ENCODE measurements at regions not wholly inside any gene's neighbourhood (a gene's known extent, or its start where the extent isn't known, plus 50 kb on each side); places are given as distances from the start of the nearest gene placed in this dataset.

GRCh38 chr7:41431671-41432070, 271.2 kb downstream of the INHBA start:
- no peak for DNase-seq (ENCODE audit: low read depth, low spot score)
- TF ChIP-seq CTCF (conservative IDR thresholded peaks at IDR 0.05), result no peak
- Mint-ChIP-seq H3K27me3 (ENCODE audit: low read depth) (peaks cover 2% of the 10 kb centered on the region), H3K9me3 (peaks cover 12% of the 10 kb centered on the region), H3K4me3 (no peak overlapping the region), H3K4me1 (no peaks in the 10 kb centered on the region), H3K27ac (ENCODE audit: unreplicated experiment) (no peak overlapping the region), H3K36me3 (ENCODE audit: low read depth) (no peaks in the 10 kb centered on the region)

GRCh38 chr7:41428381-41428780, 274.5 kb downstream of the INHBA start:
- peaks cover 2% of the 10 kb centered on the region for H3K9me3 Mint-ChIP-seq
- H3K27ac Mint-ChIP-seq (ENCODE audit: unreplicated experiment), result no peak overlapping the region
- no peak for DNase-seq (ENCODE audit: low read depth, low spot score)
- H3K36me3 Mint-ChIP-seq (ENCODE audit: low read depth), result no peaks in the 10 kb centered on the region
- no peak overlapping the region for H3K4me3 Mint-ChIP-seq
- H3K4me1 Mint-ChIP-seq, result no peaks in the 10 kb centered on the region
- H3K27me3 Mint-ChIP-seq (ENCODE audit: low read depth), result peaks cover 2% of the 10 kb centered on the region
- TF ChIP-seq CTCF (conservative IDR thresholded peaks at IDR 0.05), result no peak

GRCh38 chr7:41425926-41426325, 277.0 kb downstream of the INHBA start:
- DNase-seq (ENCODE audit: low read depth, low spot score), result no peak
- Mint-ChIP-seq H3K36me3 (ENCODE audit: low read depth) (no peaks in the 10 kb centered on the region), H3K27me3 (ENCODE audit: low read depth) (peaks cover 2% of the 10 kb centered on the region), H3K4me3 (no peak overlapping the region), H3K4me1 (no peaks in the 10 kb centered on the region), H3K9me3 (no peaks in the 10 kb centered on the region), H3K27ac (ENCODE audit: unreplicated experiment) (no peak overlapping the region)
- no peak for TF ChIP-seq CTCF (conservative IDR thresholded peaks at IDR 0.05)

- Mint-ChIP-seq H3K27ac (ENCODE audit: unreplicated experiment) (no peak overlapping the region), H3K27me3 (ENCODE audit: low read depth) (no peaks in the 10 kb centered on the region), H3K9me3 (no peaks in the 10 kb centered on the region), H3K36me3 (ENCODE audit: low read depth) (no peaks in the 10 kb centered on the region), H3K4me1 (no peaks in the 10 kb centered on the region), H3K4me3 (no peak overlapping the region)
- no peak for TF ChIP-seq CTCF (conservative IDR thresholded peaks at IDR 0.05)
- DNase-seq (ENCODE audit: low read depth, low spot score), result no peak
Measured at GRCh38 chr7:41421056-41421455, 281.8 kb downstream of the INHBA start.

GRCh38 chr7:41420421-41420820, 282.5 kb downstream of the INHBA start:
- no peak for TF ChIP-seq CTCF (conservative IDR thresholded peaks at IDR 0.05)
- Mint-ChIP-seq H3K4me1 (no peaks in the 10 kb centered on the region), H3K9me3 (no peaks in the 10 kb centered on the region), H3K36me3 (ENCODE audit: low read depth) (no peaks in the 10 kb centered on the region), H3K4me3 (no peak overlapping the region), H3K27ac (ENCODE audit: unreplicated experiment) (no peak overlapping the region), H3K27me3 (ENCODE audit: low read depth) (no peaks in the 10 kb centered on the region)
- DNase-seq (ENCODE audit: low read depth, low spot score), result no peak

- no peaks in the 10 kb centered on the region for H3K9me3 Mint-ChIP-seq
- no peaks in the 10 kb centered on the region for H3K27me3 Mint-ChIP-seq (ENCODE audit: low read depth)
- TF ChIP-seq CTCF (conservative IDR thresholded peaks at IDR 0.05), result no peak
- no peak overlapping the region for H3K27ac Mint-ChIP-seq (ENCODE audit: unreplicated experiment)
- no peak for DNase-seq (ENCODE audit: low read depth, low spot score)
- H3K36me3 Mint-ChIP-seq (ENCODE audit: low read depth), result no peaks in the 10 kb centered on the region
- no peaks in the 10 kb centered on the region for H3K4me1 Mint-ChIP-seq
- no peak overlapping the region for H3K4me3 Mint-ChIP-seq
Measured at GRCh38 chr7:41418337-41418736, 284.6 kb downstream of the INHBA start.

All from neural crest cell (in vitro differentiated cells).